ENCODE measurements at regions not wholly inside any gene's neighbourhood (a gene's known extent, or its start where the extent isn't known, plus 50 kb on each side); places are given as distances from the start of the nearest gene placed in this dataset.

DNA sequence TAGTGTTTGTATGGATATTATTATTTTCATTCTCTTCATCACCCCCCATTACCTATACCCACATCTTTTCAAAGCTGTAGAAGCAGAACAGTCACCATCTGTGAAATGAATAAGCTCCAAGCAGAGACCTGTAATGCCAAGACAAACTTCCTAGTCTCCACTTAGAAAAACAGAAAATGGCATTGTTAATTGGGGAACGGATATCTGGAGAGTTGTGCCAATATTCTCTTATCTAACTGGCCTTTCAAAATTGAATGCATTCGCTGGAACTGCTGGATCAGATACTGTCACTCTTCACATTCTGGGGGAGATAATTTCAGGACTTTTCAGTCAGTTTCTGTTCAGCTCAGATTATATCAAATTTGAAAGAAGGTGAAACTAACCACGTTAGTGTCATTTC lies 464.4 kb upstream of the GOT2 start:
- TF ChIP-seq POLR2A (IDR thresholded peaks at IDR 0.05) = no peak
- TF ChIP-seq, protein P1, sequence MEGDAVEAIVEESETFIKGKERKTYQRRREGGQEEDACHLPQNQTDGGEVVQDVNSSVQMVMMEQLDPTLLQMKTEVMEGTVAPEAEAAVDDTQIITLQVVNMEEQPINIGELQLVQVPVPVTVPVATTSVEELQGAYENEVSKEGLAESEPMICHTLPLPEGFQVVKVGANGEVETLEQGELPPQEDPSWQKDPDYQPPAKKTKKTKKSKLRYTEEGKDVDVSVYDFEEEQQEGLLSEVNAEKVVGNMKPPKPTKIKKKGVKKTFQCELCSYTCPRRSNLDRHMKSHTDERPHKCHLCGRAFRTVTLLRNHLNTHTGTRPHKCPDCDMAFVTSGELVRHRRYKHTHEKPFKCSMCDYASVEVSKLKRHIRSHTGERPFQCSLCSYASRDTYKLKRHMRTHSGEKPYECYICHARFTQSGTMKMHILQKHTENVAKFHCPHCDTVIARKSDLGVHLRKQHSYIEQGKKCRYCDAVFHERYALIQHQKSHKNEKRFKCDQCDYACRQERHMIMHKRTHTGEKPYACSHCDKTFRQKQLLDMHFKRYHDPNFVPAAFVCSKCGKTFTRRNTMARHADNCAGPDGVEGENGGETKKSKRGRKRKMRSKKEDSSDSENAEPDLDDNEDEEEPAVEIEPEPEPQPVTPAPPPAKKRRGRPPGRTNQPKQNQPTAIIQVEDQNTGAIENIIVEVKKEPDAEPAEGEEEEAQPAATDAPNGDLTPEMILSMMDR (IDR thresholded peaks at IDR 0.05) = no peak
- Histone ChIP-seq H3K36me3 (ENCODE audit: low read depth, missing control alignments) (no peaks in the 10 kb centered on the region), H3K9me3 (no peaks in the 10 kb centered on the region), H3K4me3 (no peak overlapping the region), H3K27me3 (no peaks in the 10 kb centered on the region), H3K27ac (no peak overlapping the region), H3K4me1 (no peaks in the 10 kb centered on the region)
- no peak for DNase-seq
- WGBS, 2 donors = 45 to 59% methylated on average over 3 of the region's 3 CpGs
- intact Hi-C loops (cut with DNase I; ENCODE audit: low total_unique reads) = no loop called here

DNA sequence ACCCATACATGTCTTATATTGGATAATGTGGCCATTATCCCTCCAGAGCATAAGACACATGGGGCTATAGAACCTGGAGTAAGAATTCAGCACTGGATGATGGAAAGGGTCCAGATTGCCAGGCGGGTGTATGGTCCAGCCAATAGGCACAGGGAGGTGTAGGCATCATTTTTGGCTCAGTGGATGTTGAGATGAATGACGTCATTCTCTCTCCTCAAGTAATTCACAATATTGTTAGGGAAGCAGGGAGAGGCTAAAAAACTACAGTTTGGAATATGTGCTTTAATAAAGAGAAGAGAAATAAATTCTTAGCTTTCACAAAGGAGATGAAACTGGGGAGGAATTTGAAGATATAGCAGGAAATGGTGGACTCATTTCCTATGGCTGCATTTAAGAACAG lies 461.1 kb upstream of the GOT2 start:
- H3K4me3 ChIP-seq = no peak overlapping the region
- H3K27ac ChIP-seq = no peak overlapping the region
- intact Hi-C loops (cut with DNase I; ENCODE audit: low total_unique reads) = no loop called here
- H3K27me3 ChIP-seq = no peaks in the 10 kb centered on the region
- 88 to 91% methylated on average over 2 of the region's 2 CpGs for WGBS, 2 donors
- DNase-seq = no peak
- TF ChIP-seq, protein P1 (IDR thresholded peaks at IDR 0.05) = no peak
- H3K9me3 ChIP-seq = no peaks in the 10 kb centered on the region
- H3K36me3 ChIP-seq (ENCODE audit: low read depth, missing control alignments) = no peaks in the 10 kb centered on the region
- H3K4me1 ChIP-seq = no peaks in the 10 kb centered on the region

DNA sequence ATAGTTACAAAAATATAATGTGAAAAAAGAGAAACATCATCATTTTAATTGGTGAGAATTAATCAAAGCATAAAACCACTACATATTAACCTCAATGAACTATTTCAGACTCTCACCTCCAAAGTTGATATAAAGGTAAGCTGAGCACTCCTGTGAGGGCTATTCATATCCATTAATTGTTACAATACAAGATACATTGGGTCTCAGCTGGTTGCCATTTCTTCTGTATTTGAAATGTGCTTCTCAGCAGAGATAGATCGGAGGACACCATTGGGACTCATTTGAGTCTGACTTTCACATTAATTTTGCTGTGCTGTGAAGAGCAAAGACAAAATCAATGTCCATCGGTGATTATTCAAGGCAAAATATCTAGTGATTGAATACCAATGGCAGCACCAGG lies 459.5 kb upstream of the GOT2 start:
- Histone ChIP-seq H3K9me3 (no peaks in the 10 kb centered on the region), H3K4me1 (no peaks in the 10 kb centered on the region), H3K4me3 (no peak overlapping the region), H3K36me3 (ENCODE audit: low read depth, missing control alignments) (no peaks in the 10 kb centered on the region), H3K27me3 (no peaks in the 10 kb centered on the region), H3K27ac (no peak overlapping the region)
- no peak for DNase-seq
- TF ChIP-seq, protein P1 (IDR thresholded peaks at IDR 0.05) = no peak
- TF ChIP-seq POLR2A (IDR thresholded peaks at IDR 0.05) = no peak
- WGBS, 2 donors = 95 to 96% methylated on average over 2 of the region's 2 CpGs
- intact Hi-C loops (cut with DNase I; ENCODE audit: low total_unique reads) = no loop called here

DNA sequence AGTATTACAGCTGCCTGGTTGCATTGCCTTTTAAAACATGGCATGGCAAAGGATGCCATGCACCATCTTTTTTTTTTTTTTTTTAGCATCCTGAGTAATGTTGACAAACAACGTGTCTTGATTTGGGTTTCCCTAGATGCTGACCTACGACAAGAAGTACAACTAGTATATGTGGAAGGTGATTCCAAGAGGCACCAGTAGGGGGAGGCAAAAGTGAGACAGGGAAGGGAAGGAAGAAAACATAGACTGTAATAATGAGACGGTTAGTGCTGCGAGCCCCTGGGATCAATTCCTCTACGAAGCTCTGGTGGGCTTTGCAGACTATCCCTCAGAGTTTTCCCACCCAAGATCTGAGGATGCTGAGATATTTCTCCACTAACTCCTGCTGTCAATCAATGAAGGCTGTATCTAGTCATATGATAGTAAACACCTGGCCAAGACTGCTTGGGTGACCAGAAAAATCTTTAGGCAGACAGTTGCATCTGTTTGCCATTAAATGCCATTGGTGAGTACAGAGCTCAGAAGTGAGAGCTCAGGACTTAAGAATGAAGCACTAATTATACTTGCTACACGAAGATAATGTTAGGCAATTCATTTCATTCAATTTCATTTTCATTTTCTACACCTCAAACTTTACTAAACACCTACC lies 458.6 kb upstream of the GOT2 start:
- no peak overlapping the region for H3K4me3 ChIP-seq
- H3K27ac ChIP-seq = no peak overlapping the region
- no peaks in the 10 kb centered on the region for H3K4me1 ChIP-seq
- no peaks in the 10 kb centered on the region for H3K9me3 ChIP-seq
- no peaks in the 10 kb centered on the region for H3K36me3 ChIP-seq (ENCODE audit: low read depth, missing control alignments)
- peak; percentile 60 for DNase-seq
- TF ChIP-seq, protein P1 (IDR thresholded peaks at IDR 0.05) = peak in 2 of 3 experiments; percentile 12 to 40
- TF ChIP-seq POLR2A (IDR thresholded peaks at IDR 0.05) = no peak
- 37 to 63% methylated on average over 5 to 6 of the region's 6 CpGs for WGBS, 2 donors
- no peaks in the 10 kb centered on the region for H3K27me3 ChIP-seq
- intact Hi-C loops (cut with DNase I; ENCODE audit: low total_unique reads) = no loop called here

DNA sequence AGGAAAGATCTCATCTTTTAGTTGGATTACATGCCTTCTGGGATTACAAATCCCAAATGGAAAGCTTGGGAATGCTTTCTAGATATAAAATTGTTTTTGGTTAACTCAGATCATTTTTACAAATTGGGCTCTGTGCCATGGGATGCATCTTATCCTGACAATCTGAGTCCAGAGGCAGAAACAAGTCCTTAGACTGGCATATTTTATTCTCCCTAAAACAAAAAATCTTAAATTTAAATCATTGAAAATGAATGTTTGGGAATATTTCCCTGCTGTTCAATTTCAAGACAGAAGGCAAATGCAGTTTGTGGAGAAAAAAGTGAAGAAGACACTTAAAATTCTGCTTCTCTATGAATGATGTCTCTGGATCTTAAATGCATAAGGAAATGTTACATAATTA lies 456.6 kb upstream of the GOT2 start:
- no peak for DNase-seq

More for the DNA sequence above, 456.6 kb upstream of the GOT2 start:
- H3K27me3 ChIP-seq = no peaks in the 10 kb centered on the region
- intact Hi-C loops (cut with DNase I; ENCODE audit: low total_unique reads) = no loop called here
- TF ChIP-seq, protein P1 (IDR thresholded peaks at IDR 0.05) = no peak
- TF ChIP-seq POLR2A (IDR thresholded peaks at IDR 0.05) = no peak
- no peak overlapping the region for H3K4me3 ChIP-seq
- no peaks in the 10 kb centered on the region for H3K9me3 ChIP-seq
- no peak overlapping the region for H3K27ac ChIP-seq
- no peaks in the 10 kb centered on the region for H3K4me1 ChIP-seq
- no peaks in the 10 kb centered on the region for H3K36me3 ChIP-seq (ENCODE audit: low read depth, missing control alignments)

Measured in testis (tissue), 2 donors.